Thyroid gland (tissue), 4 donors: ENCODE measurements at regions not wholly inside any gene's neighbourhood (a gene's known extent, or its start where the extent isn't known, plus 50 kb on each side); places are given as distances from the start of the nearest gene placed in this dataset.

Experiments
- DNase-seq, 2 donors: peaks; one replicate each; pipeline ENCODE4 v3.0.0-alpha.2; 2019
- H3K27ac ChIP-seq, 3 donors: fragments of 200-600 bp; sonication (generic); 1 replicate in 2 of 3; 2 replicates in 1 of 3; pipeline ENCODE4 v1.5.1; 2016 to 2019; ENCODE audit warnings: mild to moderate bottlenecking in 1 of 3, moderate library complexity in 1 of 3
- H3K27me3 ChIP-seq: fragments of 200-600 bp; sonication (generic); one replicate; pipeline ENCODE4 v1.5.1; 2019
- H3K36me3 ChIP-seq, 2 donors: fragments of 200-600 bp; sonication (generic); one replicate each; pipeline ENCODE4 v1.5.1; 2016 to 2019
- H3K4me1 ChIP-seq, 2 donors: fragments of 200-600 bp; sonication (generic); one replicate each; pipeline ENCODE4 v1.5.1; 2017 to 2019
- H3K4me3 ChIP-seq, 3 donors: fragments of 200-600 bp; sonication (generic); replicated peaks in 1 of 3; 1 replicate in 2 of 3; 2 replicates in 1 of 3; pipeline ENCODE4 v1.5.1; 2016; ENCODE audit warnings: mild to moderate bottlenecking in 1 of 3
- H3K9me3 ChIP-seq: fragments of 200-600 bp; sonication (generic); one replicate; pipeline ENCODE4 v1.5.1; 2017
- POLR2A ChIP-seq, 2 donors: fragments of 450-650 bp; IDR thresholded peaks; one replicate each; pipeline ENCODE4 v1.6.1; 2017; ENCODE audit warnings: antibody characterized with exemption in 2 of 2, mild to moderate bottlenecking in 2 of 2, moderate library complexity in 1 of 2
- WGBS, 2 donors: methylation state at CpG; one replicate each; pipeline ENCODE4 v1.1.5; 2017; 5-methylcytosine and 5-hydroxymethylcytosine counted together
- intact Hi-C: fragments of 100-400 bp; cut with DNase I; formaldehyde crosslinking; loops from one replicate; pipeline ENCODE4 v1.15.1; 2023
- TF ChIP-seq, protein P1 (sequence below), 6 experiments: fragments of 200-600 bp in 3 of 6; fragments of 450-650 bp in 3 of 6; sonication (generic) in 3 of 6; IDR thresholded peaks; one replicate each; pipeline ENCODE4 v1.5.1; 2016 to 2019; ENCODE audit warnings: antibody characterized with exemption in 6 of 6, mild to moderate bottlenecking in 2 of 6, inconsistent platforms in 1 of 6, moderate library complexity in 1 of 6

- DNase-seq: no peak
- Histone ChIP-seq H3K27me3 (no peaks in the 10 kb centered on the region), H3K36me3 (no peaks in the 10 kb centered on the region), H3K9me3 (no peaks in the 10 kb centered on the region), H3K4me3 (no peak overlapping the region), H3K4me1 (no peaks in the 10 kb centered on the region), H3K27ac (no peak overlapping the region)
- no peak for TF ChIP-seq POLR2A (IDR thresholded peaks at IDR 0.05)
- TF ChIP-seq, protein P1, sequence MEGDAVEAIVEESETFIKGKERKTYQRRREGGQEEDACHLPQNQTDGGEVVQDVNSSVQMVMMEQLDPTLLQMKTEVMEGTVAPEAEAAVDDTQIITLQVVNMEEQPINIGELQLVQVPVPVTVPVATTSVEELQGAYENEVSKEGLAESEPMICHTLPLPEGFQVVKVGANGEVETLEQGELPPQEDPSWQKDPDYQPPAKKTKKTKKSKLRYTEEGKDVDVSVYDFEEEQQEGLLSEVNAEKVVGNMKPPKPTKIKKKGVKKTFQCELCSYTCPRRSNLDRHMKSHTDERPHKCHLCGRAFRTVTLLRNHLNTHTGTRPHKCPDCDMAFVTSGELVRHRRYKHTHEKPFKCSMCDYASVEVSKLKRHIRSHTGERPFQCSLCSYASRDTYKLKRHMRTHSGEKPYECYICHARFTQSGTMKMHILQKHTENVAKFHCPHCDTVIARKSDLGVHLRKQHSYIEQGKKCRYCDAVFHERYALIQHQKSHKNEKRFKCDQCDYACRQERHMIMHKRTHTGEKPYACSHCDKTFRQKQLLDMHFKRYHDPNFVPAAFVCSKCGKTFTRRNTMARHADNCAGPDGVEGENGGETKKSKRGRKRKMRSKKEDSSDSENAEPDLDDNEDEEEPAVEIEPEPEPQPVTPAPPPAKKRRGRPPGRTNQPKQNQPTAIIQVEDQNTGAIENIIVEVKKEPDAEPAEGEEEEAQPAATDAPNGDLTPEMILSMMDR (IDR thresholded peaks at IDR 0.05): no peak
- intact Hi-C loops: no loop called here
- 46 to 54% methylated on average over 6 of the region's 6 CpGs for WGBS, 2 donors
Observed at GRCh38 chr11:20248121-20248772, 88.0 kb upstream of the DBX1 start.

DNA sequence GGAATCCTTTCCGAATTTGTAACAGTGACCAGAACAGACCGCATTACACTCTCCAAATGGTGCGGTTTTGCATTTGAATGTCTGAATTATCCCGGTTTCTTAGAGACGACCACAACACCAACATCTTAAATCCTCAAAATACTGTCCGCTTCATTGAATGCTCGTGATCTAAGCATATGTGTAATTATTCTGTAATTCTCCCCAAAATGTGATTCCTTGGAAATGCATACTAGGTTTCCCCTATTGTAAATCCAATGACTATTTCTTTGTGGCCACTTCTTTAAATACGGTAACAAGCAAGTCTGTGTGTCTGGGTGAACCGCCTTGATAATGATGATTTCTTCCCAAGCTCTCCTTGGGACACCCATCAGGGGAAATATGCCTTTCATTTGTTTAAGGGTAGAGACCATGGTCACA, 87.3 kb upstream of the DBX1 start:
- no peaks in the 10 kb centered on the region for H3K9me3 ChIP-seq
- no peak overlapping the region for H3K27ac ChIP-seq
- intact Hi-C loops: no loop called here
- no peak overlapping the region for H3K4me3 ChIP-seq
- no peaks in the 10 kb centered on the region for H3K27me3 ChIP-seq
- TF ChIP-seq, protein P1 (IDR thresholded peaks at IDR 0.05): no peak
- no peak for TF ChIP-seq POLR2A (IDR thresholded peaks at IDR 0.05)
- H3K4me1 ChIP-seq: no peaks in the 10 kb centered on the region
- no peaks in the 10 kb centered on the region for H3K36me3 ChIP-seq
- 60 to 65% methylated on average over 9 of the region's 9 CpGs for WGBS, 2 donors
- no peak for DNase-seq

DNA sequence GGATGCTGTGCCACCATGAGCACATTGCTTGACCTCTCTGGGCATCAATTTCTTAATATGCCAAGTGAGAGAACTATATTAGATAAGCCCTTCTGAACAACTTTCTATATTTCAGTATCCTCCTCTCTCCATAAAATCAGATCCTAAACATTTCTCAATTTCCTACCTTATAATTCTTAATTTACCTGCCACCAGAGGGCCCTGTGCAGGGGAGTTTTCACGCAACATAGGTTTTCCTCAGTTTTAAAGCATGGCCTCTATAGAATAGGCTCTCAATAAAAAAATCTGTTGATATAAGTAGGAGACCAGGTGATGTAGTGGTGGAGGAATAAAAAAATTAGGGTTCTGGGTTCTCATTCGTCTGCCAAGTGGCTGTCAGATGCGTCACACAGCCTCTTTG, 83.7 kb upstream of the DBX1 start:
- intact Hi-C loops: no loop called here
- Histone ChIP-seq H3K27ac (no peak overlapping the region), H3K4me3 (no peak overlapping the region), H3K36me3 (no peaks in the 10 kb centered on the region), H3K9me3 (no peaks in the 10 kb centered on the region), H3K27me3 (no peaks in the 10 kb centered on the region), H3K4me1 (no peaks in the 10 kb centered on the region)
- WGBS, 2 donors: 75 to 81% methylated on average over 3 of the region's 3 CpGs
- DNase-seq: no peak
- TF ChIP-seq, protein P1 (IDR thresholded peaks at IDR 0.05): no peak
- no peak for TF ChIP-seq POLR2A (IDR thresholded peaks at IDR 0.05)

- DNase-seq: peak; percentile 18 to 45
- TF ChIP-seq POLR2A (IDR thresholded peaks at IDR 0.05): no peak
- TF ChIP-seq, protein P1 (IDR thresholded peaks at IDR 0.05): no peak
- no peaks in the 10 kb centered on the region for H3K9me3 ChIP-seq
- H3K27ac ChIP-seq: no peak overlapping the region
- no peaks in the 10 kb centered on the region for H3K27me3 ChIP-seq
- no peak overlapping the region for H3K4me3 ChIP-seq
- WGBS, 2 donors: 47 to 61% methylated on average over 1 to 2 of the region's 2 CpGs
- intact Hi-C loops: no loop called here
- no peaks in the 10 kb centered on the region for H3K36me3 ChIP-seq
- H3K4me1 ChIP-seq: no peaks in the 10 kb centered on the region
Observed at GRCh38 chr11:20238712-20239111, 78.4 kb upstream of the DBX1 start.

- Histone ChIP-seq H3K27me3 (no peaks in the 10 kb centered on the region), H3K4me1 (no peaks in the 10 kb centered on the region), H3K27ac (no peak overlapping the region), H3K36me3 (no peaks in the 10 kb centered on the region), H3K9me3 (no peaks in the 10 kb centered on the region), H3K4me3 (no peak overlapping the region)
- no peak for DNase-seq
- intact Hi-C loops: no loop called here
- no peak for TF ChIP-seq POLR2A (IDR thresholded peaks at IDR 0.05)
- TF ChIP-seq, protein P1 (IDR thresholded peaks at IDR 0.05): no peak
Observed at GRCh38 chr11:20235164-20235563, 74.9 kb upstream of the DBX1 start.
